H1 (cell line): ENCODE measurements at regions not wholly inside any gene's neighbourhood (a gene's known extent, or its start where the extent isn't known, plus 50 kb on each side); places are given as distances from the start of the nearest gene placed in this dataset.

Source experiments
- RNF2 ChIP-seq: fragments of 200-900, 300-1000 bp; sonication (generic); IDR thresholded peaks from 2 replicates; pipeline ENCODE4 v1.7.1; 2016; ENCODE audit warnings: borderline replicate concordance, low read depth, mild to moderate bottlenecking, antibody characterized with exemption, low read length; ENCODE audit not compliant: poor library complexity, severe bottlenecking; ENCODE audit errors: missing control alignments

- TF ChIP-seq RNF2, result no peak
Measured at GRCh38 chr5:53179691-53180090, 70.1 kb upstream of the MOCS2 start (continued).
